ENCODE measurements at regions not wholly inside any gene's neighbourhood (a gene's known extent, or its start where the extent isn't known, plus 50 kb on each side); places are given as distances from the start of the nearest gene placed in this dataset.

DNA sequence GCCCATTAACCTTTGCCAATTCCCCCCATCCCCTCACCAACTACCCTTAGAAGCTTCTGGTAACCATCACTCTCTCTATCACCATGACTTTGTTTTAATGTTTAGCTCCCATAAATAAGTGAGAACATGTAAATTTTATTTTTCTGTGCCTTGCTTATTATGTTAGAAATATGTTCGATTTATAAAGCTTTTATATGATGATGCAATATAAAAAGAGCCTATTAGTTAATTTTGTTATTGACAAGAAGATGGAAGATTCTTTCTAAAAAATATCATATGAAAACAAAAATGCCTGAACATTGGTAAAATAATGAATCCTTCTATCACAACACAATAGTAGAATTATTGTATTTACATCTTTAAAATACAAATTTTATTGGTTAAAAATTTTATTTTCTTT lies 836.1 kb upstream of the TMPRSS15 start:
- DNase-seq (ENCODE audit: low spot score): no peak

DNA sequence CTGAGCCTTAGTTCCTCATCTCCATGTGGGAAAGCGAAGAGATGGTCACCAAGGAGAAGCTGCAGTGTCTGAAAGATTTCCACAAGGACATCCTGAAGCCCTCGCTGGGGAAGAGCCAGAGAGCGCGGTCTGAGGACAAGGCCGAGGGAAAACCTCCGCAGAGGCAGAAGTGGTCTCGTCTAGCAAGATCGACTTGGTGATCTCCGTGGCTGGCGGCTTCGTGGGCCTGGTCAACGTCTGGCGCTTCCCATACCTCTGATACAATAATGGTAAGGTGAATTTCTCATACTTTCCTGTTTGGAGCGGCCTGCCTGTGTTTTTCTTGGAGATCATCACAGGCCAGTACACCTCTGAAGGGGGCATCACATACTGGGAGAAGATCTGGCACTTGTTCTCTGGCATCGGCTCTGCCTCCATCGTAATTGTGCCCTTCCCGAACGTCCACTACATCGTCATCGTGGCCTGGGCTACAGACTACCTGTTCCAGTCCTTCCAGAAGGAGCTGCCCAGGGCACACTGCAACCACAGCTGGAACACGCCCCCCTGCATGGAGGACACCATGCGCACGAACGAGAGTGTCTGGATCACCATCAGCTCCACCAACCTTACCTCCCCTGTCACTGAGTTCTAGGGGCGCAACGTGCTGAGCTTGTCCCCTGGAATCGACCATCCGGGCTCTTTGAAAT lies 841.1 kb upstream of the TMPRSS15 start:
- DNase-seq (ENCODE audit: low spot score): no peak

DNA sequence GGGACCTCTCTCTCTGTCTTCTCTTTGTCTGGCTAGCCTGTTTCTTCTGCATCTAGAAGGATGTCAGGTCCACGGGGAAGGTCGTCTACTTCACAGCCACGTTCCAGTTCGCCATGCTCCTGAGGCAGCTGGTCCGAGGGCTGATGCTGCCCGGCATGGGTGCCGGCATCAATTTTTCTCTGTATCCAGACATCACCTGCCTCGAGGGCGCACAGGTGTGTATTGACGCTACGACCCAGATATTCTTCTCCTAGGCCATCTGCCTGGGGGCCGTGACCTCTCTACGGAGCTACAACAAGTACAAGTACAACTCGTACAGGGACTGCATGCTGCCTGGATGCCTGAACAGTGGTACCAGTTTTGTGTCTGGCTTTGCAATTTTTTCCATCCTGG lies 841.6 kb upstream of the TMPRSS15 start:
- DNase-seq (ENCODE audit: low spot score): no peak

GRCh38 chr21:19246018-19246417 lies 842.4 kb upstream of the TMPRSS15 start:
- DNase-seq (ENCODE audit: low spot score): no peak

GRCh38 chr21:19256934-19257660 lies 853.5 kb upstream of the TMPRSS15 start:
- no peak for DNase-seq (ENCODE audit: low spot score)

GRCh38 chr21:19261731-19262376 lies 858.3 kb upstream of the TMPRSS15 start:
- DNase-seq (ENCODE audit: low spot score): no peak

DNA sequence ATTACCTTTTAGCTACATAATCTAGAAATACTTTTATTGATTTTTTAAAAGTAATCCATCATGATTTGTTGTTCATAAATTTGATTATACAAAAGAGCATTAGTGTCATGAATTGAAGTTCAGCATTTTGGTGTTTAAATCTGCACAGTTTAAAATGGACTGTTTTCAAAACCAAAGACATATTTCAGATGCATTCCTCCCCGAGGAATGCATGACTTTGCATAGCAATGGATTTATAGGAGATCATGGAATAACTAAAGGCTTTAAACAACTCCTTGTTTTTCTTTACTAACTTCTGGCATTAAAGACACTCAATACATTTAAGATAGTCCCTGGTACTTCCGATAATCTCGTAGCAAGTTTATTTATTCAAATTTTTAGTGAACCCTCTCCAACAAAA lies 863.1 kb upstream of the TMPRSS15 start:
- no peak for DNase-seq (ENCODE audit: low spot score)

GRCh38 chr21:19268686-19269085 lies 865.1 kb upstream of the TMPRSS15 start:
- no peak for DNase-seq (ENCODE audit: low spot score)

DNA sequence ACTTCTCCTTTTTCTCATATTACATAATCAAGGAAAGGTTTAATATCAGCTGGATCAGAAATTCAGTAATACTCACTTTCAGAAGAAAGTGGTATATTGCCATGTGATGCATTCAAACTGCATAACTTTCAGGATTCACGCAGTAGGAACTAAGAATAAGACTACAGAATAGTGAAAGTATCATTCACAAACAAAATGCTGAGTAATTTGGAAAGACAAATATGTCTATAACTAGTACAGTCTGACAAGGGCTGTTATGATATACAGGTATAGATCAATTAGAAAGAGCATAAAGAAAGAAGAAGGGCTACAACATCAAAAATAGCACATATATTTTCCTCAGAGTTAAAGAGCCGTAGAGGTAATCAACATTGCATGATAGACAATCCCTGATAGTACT lies 871.5 kb upstream of the TMPRSS15 start:
- DNase-seq (ENCODE audit: low spot score): no peak

- DNase-seq (ENCODE audit: low spot score): no peak
Measured at GRCh38 chr21:19276665-19277064, 873.1 kb upstream of the TMPRSS15 start.

- DNase-seq (ENCODE audit: low spot score): no peak
Measured at GRCh38 chr21:19286876-19287275, 883.3 kb upstream of the TMPRSS15 start.

DNA sequence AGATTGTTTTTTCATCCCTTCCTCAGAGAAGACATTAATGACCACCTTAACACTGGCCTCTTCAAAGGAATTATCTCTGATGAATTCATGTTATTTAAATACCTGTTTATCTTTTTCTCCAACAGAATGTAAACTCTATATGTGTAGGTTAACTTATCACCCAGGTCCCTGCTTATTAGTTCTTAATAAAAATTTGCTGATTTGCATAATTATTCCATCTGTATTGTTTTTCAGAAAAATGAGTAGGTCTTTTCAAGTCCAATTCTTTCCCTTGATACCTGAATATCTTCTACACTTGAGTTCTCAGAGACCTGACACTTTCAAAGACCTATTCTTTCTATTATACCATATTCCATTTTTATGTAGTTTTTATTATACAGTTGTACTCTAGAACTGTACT lies 886.7 kb upstream of the TMPRSS15 start:
- no peak for DNase-seq (ENCODE audit: low spot score)

GRCh38 chr21:19320291-19320690 lies 916.7 kb upstream of the TMPRSS15 start:
- DNase-seq (ENCODE audit: low spot score): no peak

- DNase-seq (ENCODE audit: low spot score): no peak
Measured at GRCh38 chr21:19321688-19322087, 918.1 kb upstream of the TMPRSS15 start.

- no peak for DNase-seq (ENCODE audit: low spot score)
Measured at GRCh38 chr21:19322360-19322759, 918.8 kb upstream of the TMPRSS15 start.

- DNase-seq (ENCODE audit: low spot score): no peak
Measured at GRCh38 chr21:19326531-19327319, 923.1 kb upstream of the TMPRSS15 start.

DNA sequence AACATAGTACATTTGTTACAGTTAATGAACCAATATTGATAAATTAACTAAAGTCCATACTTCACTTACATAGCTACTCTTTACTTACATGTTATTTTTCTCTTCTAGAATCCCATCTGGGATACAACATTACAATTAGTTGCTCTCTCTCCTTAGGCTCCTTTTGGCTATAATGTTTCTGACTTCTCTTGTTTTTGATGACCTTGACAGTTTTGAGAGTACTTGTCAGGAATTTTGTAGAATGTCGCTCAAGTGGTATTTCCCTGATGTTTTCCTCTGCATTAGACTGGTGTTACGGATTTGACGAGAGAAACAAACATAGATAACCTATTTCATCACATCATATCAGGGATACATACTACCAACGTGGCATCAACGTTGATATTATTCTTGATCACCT lies 925.4 kb upstream of the TMPRSS15 start:
- DNase-seq (ENCODE audit: low spot score): no peak

DNA sequence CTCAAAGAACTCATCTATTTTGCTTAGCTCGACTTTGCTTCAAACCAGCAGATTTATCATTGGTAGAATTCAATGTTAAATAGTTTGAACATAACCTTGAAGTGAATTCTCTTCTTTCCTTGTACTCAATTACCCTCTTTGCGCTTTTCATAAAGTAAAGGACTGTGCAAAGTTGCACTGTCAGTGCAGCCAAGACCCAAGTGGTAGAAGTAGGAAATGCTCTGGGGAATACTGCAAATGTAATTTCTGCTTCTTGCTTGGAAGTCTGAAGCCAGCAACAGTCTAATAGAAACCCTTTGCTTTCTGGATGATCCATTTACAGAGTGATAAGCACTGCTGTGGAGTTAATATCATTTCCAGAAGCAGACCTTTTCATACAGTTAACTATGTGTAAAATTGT lies 936.7 kb upstream of the TMPRSS15 start:
- no peak for DNase-seq (ENCODE audit: low spot score)

GRCh38 chr21:19340954-19341353 lies 937.4 kb upstream of the TMPRSS15 start:
- no peak for DNase-seq (ENCODE audit: low spot score)

DNA sequence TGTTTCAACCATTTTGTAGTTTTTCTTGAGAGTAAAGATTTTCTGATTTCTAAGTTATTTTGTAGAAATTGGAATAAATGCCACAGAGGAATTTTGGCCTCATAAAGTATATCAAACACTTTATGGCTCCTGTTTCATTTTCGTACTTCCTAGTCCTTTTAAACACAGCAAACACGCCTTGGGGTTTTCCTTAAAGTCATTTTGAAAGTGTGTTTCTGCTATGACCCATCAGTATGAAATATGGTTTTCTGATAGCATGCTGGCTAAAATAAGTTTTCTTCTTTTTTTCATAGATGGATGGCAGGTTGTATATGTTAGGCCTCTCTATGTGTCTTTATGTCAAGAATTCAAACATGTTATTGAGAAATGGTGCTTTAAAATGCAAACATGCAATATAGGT lies 940.1 kb upstream of the TMPRSS15 start:
- no peak for DNase-seq (ENCODE audit: low spot score)

DNA sequence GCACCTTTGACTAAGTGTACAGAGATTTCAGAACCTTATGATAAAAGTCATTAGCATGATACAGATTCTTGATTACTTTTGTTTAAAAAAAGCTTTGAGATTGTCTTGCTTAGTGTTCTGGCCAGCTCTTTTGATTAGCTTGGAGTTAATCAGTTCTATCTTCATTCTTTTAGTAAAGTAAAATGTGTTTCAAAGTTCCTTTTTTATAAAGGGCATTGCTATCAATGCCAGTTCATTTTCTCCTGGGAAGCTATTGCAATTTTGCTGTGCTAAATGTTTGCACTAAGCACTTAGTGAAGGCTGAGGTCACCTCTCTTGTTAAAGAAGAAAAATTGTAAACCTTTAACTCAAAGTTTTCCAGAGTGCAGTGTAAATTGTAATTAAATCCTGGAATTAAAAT lies 946.7 kb upstream of the TMPRSS15 start:
- no peak for DNase-seq (ENCODE audit: low spot score)

DNA sequence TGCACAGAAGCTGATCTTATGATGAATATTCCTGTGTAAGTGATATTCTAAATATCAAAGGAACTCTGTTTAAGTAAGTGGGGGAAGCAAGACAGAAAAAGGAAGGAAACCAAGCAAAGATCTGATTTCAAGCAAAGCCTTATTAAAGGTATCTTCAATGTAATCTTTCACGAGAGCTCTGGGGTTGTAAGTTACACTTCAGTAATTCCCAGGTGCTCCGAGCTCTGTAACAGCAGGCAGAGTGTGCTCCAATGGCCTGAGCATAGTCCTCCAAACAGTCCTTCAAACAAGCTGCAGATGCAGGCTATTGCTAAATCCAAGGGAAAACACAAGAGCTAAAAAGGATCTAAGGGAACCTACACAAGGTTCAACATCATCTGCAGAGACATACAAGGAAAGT lies 949.7 kb upstream of the TMPRSS15 start:
- no peak for DNase-seq (ENCODE audit: low spot score)

GRCh38 chr21:19368944-19369343 lies 965.4 kb upstream of the TMPRSS15 start:
- no peak for DNase-seq (ENCODE audit: low spot score)
